Lower leg skin (tissue), 3 donors: ENCODE measurements at regions not wholly inside any gene's neighbourhood (a gene's known extent, or its start where the extent isn't known, plus 50 kb on each side); places are given as distances from the start of the nearest gene placed in this dataset.

ENCODE experiments used
- POLR2A ChIP-seq, 2 donors: fragments of 450-650 bp; IDR thresholded peaks; one replicate each; pipeline ENCODE4 v1.6.1; 2016 to 2017; ENCODE audit warnings: antibody characterized with exemption in 2 of 2, mild to moderate bottlenecking in 1 of 2, moderate library complexity in 1 of 2
- TF ChIP-seq, protein P1 (sequence below), 3 donors: fragments of 450-650 bp; IDR thresholded peaks; one replicate each; pipeline ENCODE4 v1.5.1; 2016; ENCODE audit warnings: antibody characterized with exemption in 3 of 3, mild to moderate bottlenecking in 3 of 3, moderate library complexity in 2 of 3

DNA sequence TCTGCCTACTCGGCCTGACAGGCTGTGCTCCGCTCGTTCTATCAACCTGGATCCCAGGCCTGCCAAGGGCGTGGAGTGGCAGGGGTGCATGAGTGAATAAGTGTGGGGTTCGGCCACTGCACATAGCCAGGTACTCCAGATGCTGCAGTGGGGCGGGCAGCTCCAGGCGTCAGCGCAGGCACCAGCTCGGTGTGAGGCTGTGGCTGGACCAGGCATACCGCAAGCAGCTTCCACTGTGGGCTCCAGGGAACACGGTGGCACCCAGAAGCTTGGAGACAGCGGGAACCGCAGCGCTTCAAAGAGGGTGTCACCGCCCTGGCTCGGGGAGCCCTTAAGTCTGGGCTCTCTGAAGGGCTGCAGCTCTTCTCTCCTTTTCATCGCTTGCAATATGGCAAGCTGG lies 1630.2 kb downstream of the OLFM4 start:
- TF ChIP-seq, protein P1, sequence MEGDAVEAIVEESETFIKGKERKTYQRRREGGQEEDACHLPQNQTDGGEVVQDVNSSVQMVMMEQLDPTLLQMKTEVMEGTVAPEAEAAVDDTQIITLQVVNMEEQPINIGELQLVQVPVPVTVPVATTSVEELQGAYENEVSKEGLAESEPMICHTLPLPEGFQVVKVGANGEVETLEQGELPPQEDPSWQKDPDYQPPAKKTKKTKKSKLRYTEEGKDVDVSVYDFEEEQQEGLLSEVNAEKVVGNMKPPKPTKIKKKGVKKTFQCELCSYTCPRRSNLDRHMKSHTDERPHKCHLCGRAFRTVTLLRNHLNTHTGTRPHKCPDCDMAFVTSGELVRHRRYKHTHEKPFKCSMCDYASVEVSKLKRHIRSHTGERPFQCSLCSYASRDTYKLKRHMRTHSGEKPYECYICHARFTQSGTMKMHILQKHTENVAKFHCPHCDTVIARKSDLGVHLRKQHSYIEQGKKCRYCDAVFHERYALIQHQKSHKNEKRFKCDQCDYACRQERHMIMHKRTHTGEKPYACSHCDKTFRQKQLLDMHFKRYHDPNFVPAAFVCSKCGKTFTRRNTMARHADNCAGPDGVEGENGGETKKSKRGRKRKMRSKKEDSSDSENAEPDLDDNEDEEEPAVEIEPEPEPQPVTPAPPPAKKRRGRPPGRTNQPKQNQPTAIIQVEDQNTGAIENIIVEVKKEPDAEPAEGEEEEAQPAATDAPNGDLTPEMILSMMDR (IDR thresholded peaks at IDR 0.05) = no peak
- TF ChIP-seq POLR2A (IDR thresholded peaks at IDR 0.05) = no peak
